Loucy (cell line): ENCODE measurements at regions not wholly inside any gene's neighbourhood (a gene's known extent, or its start where the extent isn't known, plus 50 kb on each side); places are given as distances from the start of the nearest gene placed in this dataset.

ENCODE experiments used
- H2AFZ ChIP-seq: fragments of 200-600 bp; sonication (generic); 2 replicates; pipeline ENCODE4 v1.6.0; 2016; ENCODE audit warnings: antibody characterized with exemption, mild to moderate bottlenecking, low read length, moderate library complexity
- H3F3A ChIP-seq: fragments of 200-600 bp; 2 replicates; pipeline ENCODE4 v1.6.0; 2016; ENCODE audit warnings: antibody characterized with exemption, low read depth, mild to moderate bottlenecking
- H3K27me3 ChIP-seq: fragments of 200-600 bp; sonication (generic); 2 replicates; pipeline ENCODE4 v1.6.1; 2014; ENCODE audit warnings: low read length, mild to moderate bottlenecking; ENCODE audit not compliant: insufficient read depth, poor library complexity, severe bottlenecking
- H3K36me3 ChIP-seq: fragments of 200-600 bp; sonication (generic); 2 replicates; pipeline ENCODE4 v1.6.1; 2016; ENCODE audit warnings: low read length; ENCODE audit not compliant: insufficient read depth
- H3K4me1 ChIP-seq: fragments of 200-600 bp; sonication (generic); 2 replicates; pipeline ENCODE4 v1.5.1; 2014; ENCODE audit warnings: low read length, mild to moderate bottlenecking; ENCODE audit not compliant: insufficient read depth, poor library complexity, severe bottlenecking
- H3K4me2 ChIP-seq: fragments of 200-600 bp; sonication (generic); 2 replicates; pipeline ENCODE4 v1.6.0; 2014; ENCODE audit warnings: antibody characterized with exemption, low read length, low read depth, mild to moderate bottlenecking; ENCODE audit not compliant: poor library complexity, severe bottlenecking
- H3K4me3 ChIP-seq: fragments of 200-600 bp; sonication (generic); 2 replicates; pipeline ENCODE4 v1.5.1; 2014; ENCODE audit warnings: low read length, mild to moderate bottlenecking, mixed read lengths; ENCODE audit not compliant: poor library complexity, severe bottlenecking
- H3K79me2 ChIP-seq: fragments of 200-600 bp; sonication (generic); 2 replicates; pipeline ENCODE4 v1.6.1; 2014; ENCODE audit warnings: low read length; ENCODE audit not compliant: insufficient read depth
- H3K9ac ChIP-seq: fragments of 200-600 bp; sonication (generic); 2 replicates; pipeline ENCODE4 v1.6.0; 2014; ENCODE audit warnings: mild to moderate bottlenecking, low read depth, low read length, moderate library complexity; ENCODE audit not compliant: poor library complexity, severe bottlenecking
- H3K9me2 ChIP-seq: fragments of 200-600 bp; sonication (generic); replicated peaks from 2 replicates; pipeline ENCODE4 v1.6.1; 2016; ENCODE audit warnings: low read depth, low read length, mixed read lengths
- H3K9me3 ChIP-seq: fragments of 200-600 bp; sonication (generic); 2 replicates; pipeline ENCODE4 v1.6.1; 2014; ENCODE audit warnings: mild to moderate bottlenecking, antibody characterized with exemption, low read length, low read depth; ENCODE audit not compliant: insufficient read depth
- H4K20me1 ChIP-seq: fragments of 200-600 bp; sonication (generic); 2 replicates; pipeline ENCODE4 v1.6.0; 2014; ENCODE audit warnings: antibody characterized with exemption, low read length, mild to moderate bottlenecking; ENCODE audit not compliant: insufficient read depth, poor library complexity, severe bottlenecking
- CTCF ChIP-seq: fragments of 200-600 bp; sonication (generic); conservative IDR thresholded peaks from 2 replicates; pipeline ENCODE4 v1.5.1; 2014; ENCODE audit warnings: mild to moderate bottlenecking, antibody characterized with exemption, low read length
- EZH2phosphoT487 ChIP-seq: fragments of 200-600 bp; IDR thresholded peaks from 2 replicates; pipeline ENCODE4 v1.6.1; 2018; ENCODE audit warnings: antibody characterized with exemption, mild to moderate bottlenecking, moderate library complexity, borderline replicate concordance

- H3K9ac ChIP-seq, result no peak overlapping the region
- H3K4me1 ChIP-seq, result no peaks in the 10 kb centered on the region
- H3K36me3 ChIP-seq, result no peaks in the 10 kb centered on the region
- H4K20me1 ChIP-seq, result no peaks in the 10 kb centered on the region
- H3F3A ChIP-seq, result no peaks in the 10 kb centered on the region
- no peaks in the 10 kb centered on the region for H3K9me2 ChIP-seq
- no peaks in the 10 kb centered on the region for H3K27me3 ChIP-seq
- H3K79me2 ChIP-seq, result no peaks in the 10 kb centered on the region
- no peaks in the 10 kb centered on the region for H3K9me3 ChIP-seq
- no peak overlapping the region for H2AFZ ChIP-seq
- no peak overlapping the region for H3K4me3 ChIP-seq
- no peak overlapping the region for H3K4me2 ChIP-seq
- TF ChIP-seq CTCF (no peak), EZH2phosphoT487 (no peak)
These were observed 66.0 kb upstream of the CDH4 start for GRCh38 chr20:61185841-61186601.

- Histone ChIP-seq H3K9ac (no peak overlapping the region), H4K20me1 (no peaks in the 10 kb centered on the region), H3K4me2 (no peak overlapping the region), H3K9me2 (no peaks in the 10 kb centered on the region), H3K79me2 (no peaks in the 10 kb centered on the region), H2AFZ (no peak overlapping the region), H3K4me1 (no peaks in the 10 kb centered on the region), H3K4me3 (no peak overlapping the region), H3F3A (no peaks in the 10 kb centered on the region), H3K27me3 (no peaks in the 10 kb centered on the region), H3K36me3 (no peaks in the 10 kb centered on the region), H3K9me3 (no peaks in the 10 kb centered on the region)
- TF ChIP-seq EZH2phosphoT487 (no peak), CTCF (no peak)
These were observed 65.1 kb upstream of the CDH4 start for GRCh38 chr20:61186771-61187472.

DNA sequence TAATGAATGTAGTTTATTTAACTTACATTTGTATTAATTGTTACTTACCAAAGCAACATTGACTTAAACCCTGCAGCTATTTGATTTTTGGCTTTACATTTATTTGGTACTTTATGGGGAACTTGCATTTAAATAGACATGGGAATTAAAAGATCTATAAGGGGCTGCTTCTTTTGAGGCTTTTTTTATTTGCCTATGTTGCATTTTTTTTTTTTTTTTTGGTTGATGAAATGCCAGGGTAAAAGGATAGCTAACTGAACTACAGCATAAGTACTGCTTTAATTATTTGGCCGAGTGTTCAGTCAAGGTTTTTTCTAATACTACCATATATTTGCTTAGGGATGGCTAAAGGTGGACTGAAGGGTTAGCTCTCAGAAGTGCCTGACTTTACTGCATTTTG, 62.5 kb upstream of the CDH4 start:
- Histone ChIP-seq H3F3A (no peaks in the 10 kb centered on the region), H3K36me3 (no peaks in the 10 kb centered on the region), H3K9ac (no peak overlapping the region), H3K4me2 (no peak overlapping the region), H3K27me3 (no peaks in the 10 kb centered on the region), H3K4me3 (no peak overlapping the region), H3K9me2 (no peaks in the 10 kb centered on the region), H3K9me3 (no peaks in the 10 kb centered on the region), H4K20me1 (no peaks in the 10 kb centered on the region), H3K79me2 (no peaks in the 10 kb centered on the region), H2AFZ (no peak overlapping the region), H3K4me1 (no peaks in the 10 kb centered on the region)
- TF ChIP-seq EZH2phosphoT487 (no peak), CTCF (no peak)
